Stomach (tissue), 4 donors: ENCODE measurements at regions not wholly inside any gene's neighbourhood (a gene's known extent, or its start where the extent isn't known, plus 50 kb on each side); places are given as distances from the start of the nearest gene placed in this dataset.

Source experiments
- EP300 ChIP-seq: sonication (generic); formaldehyde crosslinking; IDR thresholded peaks from one replicate; pipeline ENCODE4 v1.6.1; 2017; ENCODE audit warnings: antibody characterized with exemption
- POLR2A ChIP-seq, 4 donors: fragments of 450-650 bp; IDR thresholded peaks; one replicate each; pipeline ENCODE4 v1.6.1; 2016; ENCODE audit warnings: antibody characterized with exemption in 4 of 4, control low read depth in 2 of 4, mild to moderate bottlenecking in 1 of 4, moderate library complexity in 1 of 4
- POLR2AphosphoS5 ChIP-seq, 3 donors: sonication (generic); formaldehyde crosslinking; IDR thresholded peaks; one replicate each; pipeline ENCODE4 v1.6.1; 2016; ENCODE audit warnings: antibody characterized with exemption in 3 of 3
- TF ChIP-seq, protein P1 (sequence below), 7 experiments: fragments of 450-650 bp in 4 of 7; fragments of 200-600 bp in 3 of 7; sonication (generic) in 3 of 7; IDR thresholded peaks; one replicate each; pipeline ENCODE4 v1.5.1; 2016 to 2019; ENCODE audit warnings: antibody characterized with exemption in 7 of 7, control low read depth in 2 of 7, mild to moderate bottlenecking in 1 of 7

GRCh38 chr1:190679044-190679443, 201.4 kb upstream of the BRINP3 start:
- TF ChIP-seq, protein P1, sequence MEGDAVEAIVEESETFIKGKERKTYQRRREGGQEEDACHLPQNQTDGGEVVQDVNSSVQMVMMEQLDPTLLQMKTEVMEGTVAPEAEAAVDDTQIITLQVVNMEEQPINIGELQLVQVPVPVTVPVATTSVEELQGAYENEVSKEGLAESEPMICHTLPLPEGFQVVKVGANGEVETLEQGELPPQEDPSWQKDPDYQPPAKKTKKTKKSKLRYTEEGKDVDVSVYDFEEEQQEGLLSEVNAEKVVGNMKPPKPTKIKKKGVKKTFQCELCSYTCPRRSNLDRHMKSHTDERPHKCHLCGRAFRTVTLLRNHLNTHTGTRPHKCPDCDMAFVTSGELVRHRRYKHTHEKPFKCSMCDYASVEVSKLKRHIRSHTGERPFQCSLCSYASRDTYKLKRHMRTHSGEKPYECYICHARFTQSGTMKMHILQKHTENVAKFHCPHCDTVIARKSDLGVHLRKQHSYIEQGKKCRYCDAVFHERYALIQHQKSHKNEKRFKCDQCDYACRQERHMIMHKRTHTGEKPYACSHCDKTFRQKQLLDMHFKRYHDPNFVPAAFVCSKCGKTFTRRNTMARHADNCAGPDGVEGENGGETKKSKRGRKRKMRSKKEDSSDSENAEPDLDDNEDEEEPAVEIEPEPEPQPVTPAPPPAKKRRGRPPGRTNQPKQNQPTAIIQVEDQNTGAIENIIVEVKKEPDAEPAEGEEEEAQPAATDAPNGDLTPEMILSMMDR (IDR thresholded peaks at IDR 0.05) = no peak
- TF ChIP-seq POLR2A (IDR thresholded peaks at IDR 0.05) = no peak
- TF ChIP-seq EP300 = no peak
- TF ChIP-seq POLR2AphosphoS5 (IDR thresholded peaks at IDR 0.05) = no peak
